Renal pelvis (tissue), 1 donor: ENCODE measurements at regions not wholly inside any gene's neighbourhood (a gene's known extent, or its start where the extent isn't known, plus 50 kb on each side); places are given as distances from the start of the nearest gene placed in this dataset.

Experiments
- DNase-seq: peaks from one replicate; pipeline ENCODE4 v3.0.0-alpha.2; 2013

GRCh38 chr10:45197816-45198485, 117.5 kb downstream of the OR13A1 start:
- DNase-seq: no peak

GRCh38 chr10:45198486-45199204, 116.8 kb downstream of the OR13A1 start:
- no peak for DNase-seq

GRCh38 chr10:45199205-45199740, 116.1 kb downstream of the OR13A1 start:
- no peak for DNase-seq

- DNase-seq: no peak
Observed at GRCh38 chr10:45201271-45201670, 114.1 kb downstream of the OR13A1 start.

- no peak for DNase-seq
Observed at GRCh38 chr10:45202242-45202641, 113.2 kb downstream of the OR13A1 start.

GRCh38 chr10:45204954-45205775, 110.2 kb downstream of the OR13A1 start:
- DNase-seq: no peak

- no peak for DNase-seq
Observed at GRCh38 chr10:45209888-45210287, 105.5 kb downstream of the OR13A1 start.

- DNase-seq: no peak
Observed at GRCh38 chr10:45211576-45211975, 103.8 kb downstream of the OR13A1 start.

- DNase-seq: no peak
Observed at GRCh38 chr10:45219416-45219815, 96.0 kb downstream of the OR13A1 start.

- peak; percentile 26 for DNase-seq
Observed at GRCh38 chr10:45220931-45221330, 94.5 kb downstream of the OR13A1 start.

- DNase-seq: no peak
Observed at GRCh38 chr10:45224219-45224841, 91.1 kb downstream of the OR13A1 start.

- DNase-seq: no peak
Observed at GRCh38 chr10:45227042-45227441, 88.4 kb downstream of the OR13A1 start.

- no peak for DNase-seq
Observed at GRCh38 chr10:45227456-45227855, 88.0 kb downstream of the OR13A1 start.

- no peak for DNase-seq
Observed at GRCh38 chr10:45229823-45230222, 85.6 kb downstream of the OR13A1 start.

GRCh38 chr10:45235260-45235769, 80.1 kb downstream of the OR13A1 start:
- DNase-seq: peak; percentile 84

- no peak for DNase-seq
Observed at GRCh38 chr10:45235798-45236220, 79.6 kb downstream of the OR13A1 start.

GRCh38 chr10:45238896-45239295, 76.5 kb downstream of the OR13A1 start:
- DNase-seq: no peak

- DNase-seq: no peak
Observed at GRCh38 chr10:45239642-45240041, 75.8 kb downstream of the OR13A1 start.

- no peak for DNase-seq
Observed at GRCh38 chr10:45241865-45242520, 73.4 kb downstream of the OR13A1 start.

- DNase-seq: no peak
Observed at GRCh38 chr10:45243261-45243660, 72.1 kb downstream of the OR13A1 start.

GRCh38 chr10:45246522-45246921, 68.9 kb downstream of the OR13A1 start:
- DNase-seq: no peak
